Nephron (organoid): ENCODE measurements at regions not wholly inside any gene's neighbourhood (a gene's known extent, or its start where the extent isn't known, plus 50 kb on each side); places are given as distances from the start of the nearest gene placed in this dataset.

Experiments
- H3K27ac Mint-ChIP-seq, 3 experiments: 2 replicates each; pipeline ENCODE4 v1.8.0; 2020; ENCODE audit warnings: mixed read lengths in 3 of 3, mild to moderate bottlenecking in 2 of 3, moderate library complexity in 1 of 3
- H3K27me3 Mint-ChIP-seq: 2 replicates; pipeline ENCODE4 v1.8.0; 2021; ENCODE audit warnings: low read depth, mild to moderate bottlenecking, moderate library complexity, mixed read lengths
- H3K36me3 Mint-ChIP-seq: 2 replicates; pipeline ENCODE4 v1.8.0; 2020; ENCODE audit warnings: low read depth, mixed read lengths
- H3K4me1 Mint-ChIP-seq: 2 replicates; pipeline ENCODE4 v1.8.0; 2020; ENCODE audit warnings: mixed read lengths
- H3K4me3 Mint-ChIP-seq, 3 experiments: 2 replicates each; pipeline ENCODE4 v1.8.0; 2020; ENCODE audit warnings: mild to moderate bottlenecking in 3 of 3, mixed read lengths in 3 of 3, moderate library complexity in 2 of 3
- H3K9me3 Mint-ChIP-seq: 2 replicates; pipeline ENCODE4 v1.8.0; 2020; ENCODE audit warnings: mixed read lengths
- TF ChIP-seq, protein P1 (sequence below), 3 experiments: fragments of 200-600 bp; sonication (generic); IDR thresholded peaks; one replicate each; pipeline ENCODE4 v1.5.0; 2021; ENCODE audit warnings: antibody characterized with exemption in 3 of 3; ENCODE audit not compliant: unreplicated experiment in 3 of 3

DNA sequence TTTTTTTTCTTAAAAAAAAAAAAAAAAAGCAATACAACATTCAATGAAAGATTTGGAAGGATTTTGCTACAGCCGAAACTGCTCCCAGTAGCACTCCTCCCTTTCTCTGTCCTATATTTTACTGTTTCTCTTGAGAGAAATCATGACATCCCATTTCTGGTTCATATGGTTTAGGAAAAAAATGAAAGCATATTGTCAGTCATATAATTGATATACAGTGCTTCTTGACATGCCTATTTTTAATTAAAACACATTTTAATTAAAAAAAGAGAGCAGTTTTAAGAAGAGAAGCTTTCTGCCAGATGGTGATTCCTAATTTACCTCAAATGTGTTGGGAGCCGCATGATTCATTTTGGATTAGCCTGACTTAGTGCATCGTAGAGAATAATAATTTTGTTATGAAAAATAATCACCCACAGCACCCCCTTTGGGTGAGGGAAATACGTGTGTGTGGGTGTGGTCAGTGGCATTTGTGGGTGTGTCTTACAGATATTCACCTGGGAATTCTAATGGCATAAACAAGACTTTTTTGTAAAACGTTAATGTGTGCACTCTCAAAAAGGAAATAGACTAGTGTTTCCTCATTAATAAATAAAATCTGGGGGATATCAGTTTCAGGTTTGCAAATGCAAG lies 544.5 kb downstream of the MFSD1 start:
- Mint-ChIP-seq H3K27ac (no peak overlapping the region), H3K4me3 (no peak overlapping the region), H3K36me3 (no peaks in the 10 kb centered on the region), H3K4me1 (no peaks in the 10 kb centered on the region), H3K9me3 (no peaks in the 10 kb centered on the region), H3K27me3 (no peaks in the 10 kb centered on the region)
- TF ChIP-seq, protein P1, sequence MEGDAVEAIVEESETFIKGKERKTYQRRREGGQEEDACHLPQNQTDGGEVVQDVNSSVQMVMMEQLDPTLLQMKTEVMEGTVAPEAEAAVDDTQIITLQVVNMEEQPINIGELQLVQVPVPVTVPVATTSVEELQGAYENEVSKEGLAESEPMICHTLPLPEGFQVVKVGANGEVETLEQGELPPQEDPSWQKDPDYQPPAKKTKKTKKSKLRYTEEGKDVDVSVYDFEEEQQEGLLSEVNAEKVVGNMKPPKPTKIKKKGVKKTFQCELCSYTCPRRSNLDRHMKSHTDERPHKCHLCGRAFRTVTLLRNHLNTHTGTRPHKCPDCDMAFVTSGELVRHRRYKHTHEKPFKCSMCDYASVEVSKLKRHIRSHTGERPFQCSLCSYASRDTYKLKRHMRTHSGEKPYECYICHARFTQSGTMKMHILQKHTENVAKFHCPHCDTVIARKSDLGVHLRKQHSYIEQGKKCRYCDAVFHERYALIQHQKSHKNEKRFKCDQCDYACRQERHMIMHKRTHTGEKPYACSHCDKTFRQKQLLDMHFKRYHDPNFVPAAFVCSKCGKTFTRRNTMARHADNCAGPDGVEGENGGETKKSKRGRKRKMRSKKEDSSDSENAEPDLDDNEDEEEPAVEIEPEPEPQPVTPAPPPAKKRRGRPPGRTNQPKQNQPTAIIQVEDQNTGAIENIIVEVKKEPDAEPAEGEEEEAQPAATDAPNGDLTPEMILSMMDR (IDR thresholded peaks at IDR 0.05; ENCODE audit: unreplicated experiment in 3 of 3), result no peak

GRCh38 chr3:159348431-159348830 lies 546.6 kb downstream of the MFSD1 start:
- H3K27ac Mint-ChIP-seq, result no peak overlapping the region
- H3K4me1 Mint-ChIP-seq, result no peaks in the 10 kb centered on the region
- H3K9me3 Mint-ChIP-seq, result no peaks in the 10 kb centered on the region
- no peaks in the 10 kb centered on the region for H3K27me3 Mint-ChIP-seq
- no peak overlapping the region for H3K4me3 Mint-ChIP-seq
- TF ChIP-seq, protein P1 (IDR thresholded peaks at IDR 0.05; ENCODE audit: unreplicated experiment in 3 of 3), result no peak
- no peaks in the 10 kb centered on the region for H3K36me3 Mint-ChIP-seq

GRCh38 chr3:159356606-159357005 lies 554.8 kb downstream of the MFSD1 start:
- Mint-ChIP-seq H3K36me3 (no peaks in the 10 kb centered on the region), H3K4me1 (peaks cover 5% of the 10 kb centered on the region), H3K27ac (no peak overlapping the region), H3K9me3 (no peaks in the 10 kb centered on the region), H3K27me3 (no peaks in the 10 kb centered on the region), H3K4me3 (no peak overlapping the region)
- TF ChIP-seq, protein P1 (IDR thresholded peaks at IDR 0.05; ENCODE audit: unreplicated experiment in 3 of 3), result no peak

DNA sequence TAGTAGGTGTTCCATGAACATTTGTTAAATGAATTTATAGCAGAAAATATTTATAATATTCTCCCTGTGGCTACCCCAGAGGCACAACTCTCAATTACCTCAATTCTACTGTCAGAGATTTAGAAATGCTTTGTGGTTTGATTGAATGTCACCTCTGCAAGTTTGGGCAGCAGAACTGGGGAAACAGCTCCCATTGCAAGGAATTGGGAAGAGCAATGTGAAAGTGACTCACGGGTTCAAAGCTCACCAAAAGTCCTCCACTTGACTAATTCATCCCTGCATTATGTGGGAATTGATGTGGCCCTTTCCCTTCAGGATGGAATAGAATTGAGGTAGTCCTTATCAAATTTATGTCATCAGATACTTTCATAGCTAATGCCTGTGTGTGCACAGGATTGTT lies 562.7 kb downstream of the MFSD1 start:
- Mint-ChIP-seq H3K36me3 (no peaks in the 10 kb centered on the region), H3K9me3 (no peaks in the 10 kb centered on the region), H3K4me3 (no peak overlapping the region), H3K27ac (no peak overlapping the region), H3K4me1 (no peaks in the 10 kb centered on the region), H3K27me3 (peaks cover 3% of the 10 kb centered on the region)
- TF ChIP-seq, protein P1 (IDR thresholded peaks at IDR 0.05; ENCODE audit: unreplicated experiment in 3 of 3), result no peak

DNA sequence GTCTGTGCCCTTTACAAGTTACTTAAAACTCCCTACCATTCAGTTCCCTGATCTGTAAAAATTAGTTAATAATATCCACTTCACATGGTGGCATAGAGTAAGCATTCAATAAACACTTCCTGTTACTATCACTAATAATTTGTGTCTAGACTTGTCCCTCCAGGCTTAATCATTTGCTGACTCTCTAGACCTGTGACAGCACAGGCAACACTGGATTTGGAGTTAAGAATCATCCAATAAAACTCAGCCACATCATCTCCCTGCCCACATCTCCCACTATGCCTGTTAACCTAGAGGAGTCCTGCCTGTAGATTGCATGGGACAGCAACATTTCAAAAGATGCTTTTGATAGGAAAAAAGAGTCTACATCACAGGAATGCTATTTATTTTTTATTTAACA lies 564.6 kb downstream of the MFSD1 start:
- H3K27me3 Mint-ChIP-seq, result peaks cover 3% of the 10 kb centered on the region
- no peaks in the 10 kb centered on the region for H3K4me1 Mint-ChIP-seq
- H3K27ac Mint-ChIP-seq, result no peak overlapping the region
- TF ChIP-seq, protein P1 (IDR thresholded peaks at IDR 0.05; ENCODE audit: unreplicated experiment in 3 of 3), result no peak
- H3K36me3 Mint-ChIP-seq, result no peaks in the 10 kb centered on the region
- H3K4me3 Mint-ChIP-seq, result no peak overlapping the region
- no peaks in the 10 kb centered on the region for H3K9me3 Mint-ChIP-seq

- TF ChIP-seq, protein P1 (IDR thresholded peaks at IDR 0.05; ENCODE audit: unreplicated experiment in 3 of 3), result no peak
- Mint-ChIP-seq H3K36me3 (no peaks in the 10 kb centered on the region), H3K4me1 (no peaks in the 10 kb centered on the region), H3K27me3 (no peaks in the 10 kb centered on the region), H3K9me3 (no peaks in the 10 kb centered on the region), H3K4me3 (no peak overlapping the region), H3K27ac (no peak overlapping the region)
These were observed 570.1 kb downstream of the MFSD1 start for GRCh38 chr3:159371961-159372360.
